Prostate gland (tissue), 2 donors: ENCODE measurements at regions not wholly inside any gene's neighbourhood (a gene's known extent, or its start where the extent isn't known, plus 50 kb on each side); places are given as distances from the start of the nearest gene placed in this dataset.

Experiments used
- POLR2A ChIP-seq: fragments of 450-650 bp; IDR thresholded peaks from one replicate; pipeline ENCODE4 v1.6.1; 2016; ENCODE audit warnings: antibody characterized with exemption, mild to moderate bottlenecking
- TF ChIP-seq, protein P1 (sequence below), 4 experiments: fragments of 200-600 bp in 2 of 4; fragments of 450-650 bp in 2 of 4; sonication (generic) in 2 of 4; IDR thresholded peaks; 1 replicate in 3 of 4; 2 replicates in 1 of 4; pipeline ENCODE4 v1.5.1; 2016 to 2019; ENCODE audit warnings: antibody characterized with exemption in 4 of 4, mild to moderate bottlenecking in 2 of 4, moderate library complexity in 2 of 4

DNA sequence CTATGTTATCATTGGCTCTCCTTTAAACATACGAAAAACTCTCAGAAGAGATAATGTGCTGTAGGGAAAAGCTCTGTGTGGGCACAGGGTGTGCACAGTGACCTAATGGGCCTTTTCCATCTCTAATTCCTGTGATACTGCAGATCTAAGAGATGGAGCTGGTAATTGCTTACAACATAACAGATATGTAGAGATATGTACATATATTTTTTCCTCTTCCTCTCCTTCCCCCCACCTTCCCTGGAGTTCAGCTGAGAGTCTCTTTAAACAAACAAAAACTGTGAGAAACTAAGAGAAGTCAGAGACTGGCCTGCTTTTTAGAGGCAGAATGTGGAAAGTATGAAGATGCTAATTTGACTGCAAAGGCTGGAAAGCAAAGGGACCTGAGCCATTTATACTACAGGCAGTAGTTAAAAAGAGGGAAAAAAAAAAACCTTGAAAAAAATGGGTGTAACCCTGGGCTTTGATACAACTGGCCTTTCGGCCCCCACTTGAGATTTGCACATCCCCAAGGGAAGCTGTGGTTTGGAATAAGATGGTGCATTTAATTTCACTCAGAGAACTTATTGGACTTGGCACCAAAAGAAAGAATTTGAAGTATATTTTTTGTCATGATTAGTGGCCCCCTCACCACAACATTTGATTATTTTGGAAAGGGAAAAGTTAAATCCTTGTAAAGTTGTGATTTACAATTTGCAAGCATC lies 502.2 kb upstream of the ZEB2 start:
- TF ChIP-seq, protein P1, sequence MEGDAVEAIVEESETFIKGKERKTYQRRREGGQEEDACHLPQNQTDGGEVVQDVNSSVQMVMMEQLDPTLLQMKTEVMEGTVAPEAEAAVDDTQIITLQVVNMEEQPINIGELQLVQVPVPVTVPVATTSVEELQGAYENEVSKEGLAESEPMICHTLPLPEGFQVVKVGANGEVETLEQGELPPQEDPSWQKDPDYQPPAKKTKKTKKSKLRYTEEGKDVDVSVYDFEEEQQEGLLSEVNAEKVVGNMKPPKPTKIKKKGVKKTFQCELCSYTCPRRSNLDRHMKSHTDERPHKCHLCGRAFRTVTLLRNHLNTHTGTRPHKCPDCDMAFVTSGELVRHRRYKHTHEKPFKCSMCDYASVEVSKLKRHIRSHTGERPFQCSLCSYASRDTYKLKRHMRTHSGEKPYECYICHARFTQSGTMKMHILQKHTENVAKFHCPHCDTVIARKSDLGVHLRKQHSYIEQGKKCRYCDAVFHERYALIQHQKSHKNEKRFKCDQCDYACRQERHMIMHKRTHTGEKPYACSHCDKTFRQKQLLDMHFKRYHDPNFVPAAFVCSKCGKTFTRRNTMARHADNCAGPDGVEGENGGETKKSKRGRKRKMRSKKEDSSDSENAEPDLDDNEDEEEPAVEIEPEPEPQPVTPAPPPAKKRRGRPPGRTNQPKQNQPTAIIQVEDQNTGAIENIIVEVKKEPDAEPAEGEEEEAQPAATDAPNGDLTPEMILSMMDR (IDR thresholded peaks at IDR 0.05): no peak
- TF ChIP-seq POLR2A: no peak
